HS-5 (cell line): ENCODE measurements at regions not wholly inside any gene's neighbourhood (a gene's known extent, or its start where the extent isn't known, plus 50 kb on each side); places are given as distances from the start of the nearest gene placed in this dataset.
A peak's percentile ranks its signal among the peaks of the same experiment; 100 is the strongest.
"Not testable (repeated sequence)": the region's sequence is repeated elsewhere in the genome, so short reads cannot be mapped to it uniquely, and the experiment has no call there.

Experiments used
- DNase-seq: peaks from one replicate; pipeline ENCODE4 v3.0.0-alpha.2; 2012; ENCODE audit warnings: low read depth

DNA sequence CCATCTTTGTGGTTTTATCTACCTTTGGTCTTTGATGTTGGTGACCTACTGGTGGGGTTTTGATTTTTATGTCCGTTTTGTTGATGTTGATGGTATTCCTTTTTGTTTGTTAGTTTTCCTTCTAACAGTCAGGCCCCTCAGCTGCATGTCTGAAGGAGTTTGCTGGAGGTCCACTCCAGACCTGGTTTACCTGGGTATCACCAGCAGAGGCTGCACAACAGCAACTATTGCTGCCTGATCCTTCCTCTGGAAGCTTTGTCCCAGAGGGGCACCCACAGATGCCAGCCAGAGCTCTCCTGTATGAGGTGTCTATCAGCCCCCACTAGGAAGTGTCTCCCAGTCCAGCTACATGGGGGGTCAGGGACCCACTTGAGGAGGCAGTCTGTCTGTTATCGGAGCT is 199.3 kb upstream of the WDFY3 start:
- no peak for DNase-seq

DNA sequence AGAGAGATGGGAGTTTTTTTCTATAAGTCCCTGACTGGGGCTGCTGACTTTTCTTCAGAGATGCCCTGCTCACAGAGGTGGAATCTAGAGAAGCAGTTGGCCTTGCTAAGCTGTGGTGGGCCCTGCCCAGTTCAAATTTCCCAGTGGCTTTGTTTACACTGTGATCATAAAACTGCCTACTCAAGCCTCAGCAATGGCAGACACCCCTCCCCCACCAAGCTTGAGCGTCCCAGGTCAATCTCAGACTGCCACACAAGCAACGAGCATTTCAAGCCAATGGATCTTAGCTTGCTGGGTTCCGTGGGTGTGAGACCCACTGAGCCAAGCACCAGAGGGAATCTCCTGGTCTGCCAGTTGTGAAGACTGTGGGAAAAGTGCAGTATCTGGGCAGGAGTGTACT is 199.8 kb upstream of the WDFY3 start:
- no peak for DNase-seq

DNA sequence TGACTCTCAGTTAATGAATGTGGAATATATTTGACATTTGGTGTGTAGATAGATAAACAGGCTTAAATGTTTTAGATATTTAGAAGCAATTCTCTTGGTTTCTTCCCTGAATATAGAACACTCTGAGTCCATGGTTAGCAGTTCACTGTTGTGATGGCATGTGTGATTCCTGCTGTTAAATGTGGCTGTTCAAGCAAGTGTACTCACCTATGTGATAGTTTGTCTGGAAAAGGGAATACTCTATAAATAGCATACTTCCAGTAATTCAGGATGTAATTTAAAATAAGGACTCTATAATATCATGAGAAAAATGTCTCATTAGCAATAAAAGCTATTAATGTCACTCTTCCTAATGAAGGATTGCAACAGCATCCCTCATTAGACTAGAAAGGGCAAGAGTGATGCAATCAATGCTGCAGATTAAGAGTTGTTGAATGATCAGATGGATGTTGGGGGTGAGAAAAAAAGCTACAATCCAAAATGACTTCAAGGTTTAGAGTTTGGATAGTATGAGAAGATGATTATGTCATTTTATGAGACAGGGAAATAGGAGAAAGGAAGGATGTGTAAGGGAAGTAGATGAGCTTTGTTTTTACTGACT is 201.8 kb upstream of the WDFY3 start:
- no peak for DNase-seq

DNA sequence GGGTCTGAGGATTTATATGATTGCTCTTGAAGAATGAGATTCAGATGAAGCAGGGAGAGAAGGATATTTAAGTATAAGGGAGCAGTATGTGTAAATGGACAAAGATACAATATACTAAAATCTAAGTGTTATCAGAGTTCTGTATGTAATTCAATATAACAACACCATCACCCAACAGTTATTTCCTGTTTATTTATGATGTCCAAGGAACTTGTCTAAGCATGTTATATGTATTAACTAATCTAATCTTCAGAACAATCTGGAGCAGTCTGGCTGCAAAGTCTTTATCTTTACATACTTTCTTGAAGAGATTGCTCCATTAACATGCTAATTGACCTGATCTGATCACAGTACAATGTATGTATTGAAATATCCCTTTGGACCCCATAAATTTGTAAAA is 203.8 kb upstream of the WDFY3 start:
- DNase-seq, result no peak

DNA sequence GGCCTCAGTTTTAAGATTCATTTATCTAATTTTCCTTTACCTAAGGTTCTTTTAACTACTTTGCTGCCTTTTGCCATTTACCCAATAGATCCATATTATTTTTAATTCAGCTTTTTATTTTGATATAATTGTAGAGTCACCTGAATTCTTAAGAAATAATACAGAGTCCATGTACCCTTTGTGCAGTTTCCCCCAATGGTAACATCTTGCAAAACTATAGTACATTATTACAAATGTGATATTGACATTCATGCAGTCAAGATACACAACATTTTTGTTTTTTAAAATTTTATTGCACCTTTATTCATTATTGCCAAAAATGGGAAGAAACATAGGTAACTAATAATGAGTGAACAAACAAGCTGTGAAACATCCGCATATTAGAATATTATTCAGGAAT is 208.7 kb upstream of the WDFY3 start:
- DNase-seq, result no peak

DNA sequence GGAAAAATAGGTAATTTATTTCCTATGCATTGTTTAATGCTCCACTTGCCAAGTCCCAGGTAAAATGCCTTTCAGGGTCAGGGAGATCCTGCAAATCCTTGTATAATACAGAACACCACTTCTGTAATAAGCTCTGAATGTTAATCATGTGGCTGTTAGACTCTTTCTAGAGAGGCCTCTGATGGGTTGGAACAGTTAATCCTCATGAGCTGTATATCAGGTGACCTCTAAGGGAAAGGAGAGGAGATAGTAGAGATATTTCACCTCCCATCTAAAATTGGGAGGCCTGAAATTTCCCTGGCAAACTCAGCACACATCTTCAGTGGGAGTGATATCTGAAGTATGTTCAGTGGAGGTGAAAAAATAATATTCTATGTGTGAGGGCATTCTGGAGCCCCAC is 210.6 kb upstream of the WDFY3 start:
- no peak for DNase-seq

DNA sequence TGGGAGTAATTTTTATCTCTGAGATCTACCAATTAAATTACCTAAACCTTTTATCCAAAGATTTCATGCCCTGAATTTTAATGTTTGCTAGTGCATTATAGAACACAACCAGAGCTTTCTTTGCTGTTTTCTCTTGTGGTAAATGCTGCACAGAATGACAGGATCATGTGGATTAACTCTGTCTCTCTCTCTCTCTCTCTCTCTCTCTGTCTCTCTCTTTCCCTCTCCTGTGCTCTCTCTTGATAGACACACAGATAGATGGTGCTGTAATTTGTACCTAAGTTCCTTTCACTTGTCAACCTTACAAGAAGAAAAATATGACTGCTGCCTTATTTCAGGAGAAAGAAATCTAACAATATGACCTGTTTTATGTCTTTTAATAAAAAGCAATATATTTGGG is 211.2 kb upstream of the WDFY3 start:
- DNase-seq, result no peak

DNA sequence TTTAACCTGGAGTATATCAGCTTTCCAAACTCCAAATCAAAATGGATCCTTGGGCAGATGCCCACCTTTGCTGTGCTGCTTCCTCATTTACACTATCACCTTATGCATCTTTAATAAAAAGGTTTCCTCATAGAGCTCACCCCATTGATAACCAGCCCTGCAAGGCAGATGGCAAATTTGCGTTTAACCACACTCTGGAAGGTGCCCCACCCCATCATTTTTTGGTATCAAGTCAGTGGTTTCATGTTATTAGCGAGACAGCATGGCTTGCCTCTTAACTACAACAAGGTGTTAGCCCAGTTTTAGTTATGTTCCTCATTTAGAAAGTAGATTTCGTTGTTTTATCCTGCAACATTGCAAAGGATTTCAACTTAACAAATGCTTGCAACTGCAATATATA is 214.0 kb upstream of the WDFY3 start:
- DNase-seq, result no peak

DNA sequence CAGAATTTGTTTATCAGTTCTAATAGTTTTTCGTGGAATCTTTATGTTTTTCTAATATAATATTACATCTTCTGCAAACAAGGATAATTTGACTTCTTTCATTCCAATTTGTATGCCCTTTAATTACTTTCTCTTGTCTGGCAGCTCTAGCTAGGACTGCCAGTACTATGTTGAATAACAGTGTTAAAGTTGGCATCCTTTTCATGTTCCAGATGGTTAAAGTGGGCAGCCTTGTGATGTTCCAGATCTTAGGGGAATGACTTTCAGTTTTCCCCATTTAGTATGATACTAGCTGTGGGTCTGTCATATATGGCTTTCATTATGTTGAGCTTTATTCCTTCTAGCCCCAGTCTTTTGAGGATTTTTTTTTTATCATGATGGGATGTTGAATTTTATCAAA is 220.6 kb upstream of the WDFY3 start:
- DNase-seq, result no peak

DNA sequence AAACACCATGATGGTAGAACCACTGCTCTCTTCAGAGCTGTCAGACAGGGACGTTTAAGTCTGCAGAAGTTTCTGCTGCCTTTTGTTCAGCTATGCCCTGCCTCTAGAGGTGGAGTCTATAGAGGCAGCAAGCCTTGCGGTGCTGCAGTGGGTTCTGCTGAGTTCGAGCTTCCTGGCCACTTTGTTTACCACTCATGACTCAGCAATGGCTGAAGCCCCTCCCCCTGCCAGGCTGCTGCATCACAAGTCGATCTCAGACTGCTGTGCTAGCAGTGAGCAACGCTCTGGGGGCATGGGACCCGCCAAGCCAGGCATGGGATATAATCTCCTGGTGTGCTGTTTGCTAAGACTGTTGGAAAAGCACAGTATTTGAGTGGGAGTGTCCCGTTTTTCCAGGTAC is 229.5 kb upstream of the WDFY3 start:
- not testable (repeated sequence) for DNase-seq

DNA sequence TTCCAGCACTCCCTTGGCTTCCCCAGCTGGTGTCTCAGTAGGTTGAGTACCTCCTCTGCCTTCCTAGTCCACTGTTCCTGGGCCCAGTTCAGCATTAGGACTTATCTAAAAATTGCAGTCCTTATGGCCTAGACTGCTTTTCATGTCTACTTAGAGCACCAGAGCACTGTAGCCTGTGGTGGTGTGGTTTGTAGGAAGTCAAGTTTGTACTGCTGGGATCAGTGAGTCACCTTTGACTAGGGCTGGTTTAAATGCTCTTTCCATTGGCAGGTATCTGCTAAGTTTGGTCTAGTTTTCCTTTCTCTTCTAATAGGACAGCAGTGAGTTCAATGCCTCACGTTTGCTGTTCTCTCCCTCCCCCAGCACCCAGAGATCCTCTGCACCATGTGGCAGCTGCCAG is 233.6 kb upstream of the WDFY3 start:
- no peak for DNase-seq

DNA sequence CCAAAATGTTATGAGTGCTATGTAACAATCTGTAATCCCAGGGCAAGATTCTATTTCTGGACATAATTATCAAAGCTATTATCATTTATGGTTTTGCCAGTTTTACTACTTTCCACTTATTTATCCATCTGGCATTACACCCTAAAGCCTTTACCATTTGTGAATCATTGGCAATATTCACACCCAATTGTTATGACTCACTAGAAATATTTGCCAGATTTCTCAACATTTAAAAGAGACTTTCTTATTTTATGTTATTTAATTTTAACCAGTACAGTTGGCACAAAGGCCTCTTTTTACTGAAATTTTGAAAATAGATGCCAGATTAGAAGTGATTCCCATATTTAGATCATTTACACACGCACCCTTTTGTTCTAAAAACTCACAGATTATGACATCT is 242.7 kb upstream of the WDFY3 start:
- peak; percentile 31 for DNase-seq

DNA sequence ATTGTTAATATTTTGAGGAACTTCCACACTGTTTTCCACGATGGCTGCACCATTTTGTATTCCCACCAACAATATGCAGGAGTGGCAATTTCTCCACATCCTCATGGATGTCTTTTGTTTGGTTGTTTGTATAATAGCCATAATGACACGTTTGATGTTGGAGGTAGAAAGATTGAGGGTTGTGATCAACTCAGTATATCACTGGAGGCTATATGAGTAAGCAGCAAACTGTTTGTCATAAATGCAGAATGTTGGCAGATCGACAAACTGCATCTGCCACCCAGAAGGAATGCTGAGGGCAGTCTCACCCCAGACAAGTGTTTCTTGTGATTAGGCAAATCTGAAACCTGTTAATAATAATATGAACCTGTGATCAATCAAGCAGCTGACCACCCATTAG is 243.9 kb upstream of the WDFY3 start:
- DNase-seq, result peak; percentile 44

DNA sequence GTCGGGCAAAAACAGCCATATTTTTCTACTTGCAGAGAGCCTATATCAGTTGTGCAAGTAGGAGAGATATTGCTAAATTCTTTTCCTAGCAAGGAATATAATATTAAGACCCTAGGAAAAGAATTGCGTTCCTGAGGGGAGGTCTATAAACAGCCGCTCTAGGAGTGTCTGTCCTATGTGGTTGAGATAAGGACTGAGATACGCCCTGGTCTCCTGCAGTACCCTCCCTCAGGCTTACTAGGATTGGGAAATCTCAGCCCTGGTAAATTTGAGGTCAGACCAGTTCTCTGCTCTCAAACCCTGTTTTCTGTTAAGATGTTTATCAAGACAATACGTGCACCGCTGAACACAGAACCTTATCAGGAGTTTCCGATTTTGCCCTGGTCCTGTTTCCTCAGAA is 250.1 kb upstream of the WDFY3 start:
- DNase-seq, result not testable (repeated sequence)

DNA sequence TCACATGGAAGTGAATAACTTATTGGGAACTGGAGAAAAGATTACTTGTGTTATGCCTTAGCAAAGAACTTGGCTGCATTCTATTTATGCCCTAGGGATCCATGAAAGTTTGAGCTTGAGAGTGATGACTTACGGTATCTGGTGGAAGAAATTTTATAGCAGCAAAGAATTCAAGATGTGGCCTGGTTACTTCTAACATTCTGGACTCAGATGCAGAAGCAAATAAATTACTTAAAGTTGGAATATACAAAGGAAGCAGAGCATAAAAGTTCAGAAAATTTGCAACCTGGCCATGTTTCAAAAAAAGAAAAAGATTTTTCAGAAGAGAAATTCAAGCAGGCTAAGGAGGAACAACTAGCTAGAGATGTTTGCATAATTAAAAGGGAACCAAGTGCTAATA is 252.3 kb upstream of the WDFY3 start:
- DNase-seq, result no peak

DNA sequence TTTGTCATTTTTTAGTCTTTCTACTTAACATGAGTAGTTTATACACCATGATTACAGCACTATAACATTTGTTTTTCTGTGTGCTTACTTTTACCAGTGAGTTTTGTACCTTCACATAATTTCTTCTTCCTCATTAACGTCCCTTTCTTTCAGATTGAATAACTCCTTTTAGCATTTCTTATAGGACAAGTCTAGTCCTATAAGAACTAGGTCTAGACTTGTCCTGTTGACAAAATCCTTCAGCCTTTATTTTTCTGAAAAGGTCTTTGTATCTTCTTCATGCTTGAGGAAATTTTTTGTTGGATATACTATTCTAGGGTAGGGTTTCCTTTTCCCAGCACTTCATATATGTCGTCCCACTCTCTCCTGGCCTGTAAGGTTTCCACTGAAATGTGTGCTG is 253.3 kb upstream of the ARHGAP24 start:
- no peak for DNase-seq

DNA sequence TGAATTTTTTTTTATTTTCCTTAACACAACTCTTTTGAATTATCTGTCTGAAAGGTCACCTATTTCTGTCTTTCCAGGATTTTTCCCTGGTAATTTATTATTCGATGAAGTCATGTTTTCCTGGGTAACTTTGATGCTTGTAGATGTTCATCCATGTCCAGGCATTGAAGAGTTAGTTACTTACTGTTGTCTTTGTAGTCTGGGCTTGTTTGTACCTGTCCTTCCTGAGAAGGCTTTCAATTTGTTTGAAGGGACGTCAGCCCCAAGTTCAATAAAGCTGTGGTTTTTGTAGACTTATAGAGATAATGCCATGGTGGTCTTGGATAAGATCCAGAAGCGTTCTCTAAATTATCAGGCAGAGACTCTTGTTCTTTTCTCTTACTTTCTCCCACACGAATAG is 252.4 kb upstream of the ARHGAP24 start:
- no peak for DNase-seq

DNA sequence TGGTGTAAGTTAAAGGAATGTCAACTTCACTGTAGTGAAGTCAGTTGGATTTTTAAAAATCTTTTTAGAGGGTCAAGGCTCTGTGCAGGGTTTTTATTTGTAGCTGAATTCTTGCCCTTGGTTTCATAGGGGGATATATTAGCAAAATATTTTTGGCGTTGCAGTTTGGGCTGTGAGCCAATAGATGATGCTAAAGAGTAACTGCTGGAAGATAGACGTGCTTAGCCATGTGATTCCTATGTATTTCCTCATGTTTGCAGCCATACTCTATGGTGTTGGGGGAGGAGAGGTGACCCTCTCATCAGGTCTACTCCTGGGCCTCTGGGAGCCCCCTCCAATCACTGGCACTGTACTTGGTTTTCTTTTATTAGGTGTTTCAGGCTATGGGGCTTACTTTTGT is 246.7 kb upstream of the ARHGAP24 start:
- no peak for DNase-seq

DNA sequence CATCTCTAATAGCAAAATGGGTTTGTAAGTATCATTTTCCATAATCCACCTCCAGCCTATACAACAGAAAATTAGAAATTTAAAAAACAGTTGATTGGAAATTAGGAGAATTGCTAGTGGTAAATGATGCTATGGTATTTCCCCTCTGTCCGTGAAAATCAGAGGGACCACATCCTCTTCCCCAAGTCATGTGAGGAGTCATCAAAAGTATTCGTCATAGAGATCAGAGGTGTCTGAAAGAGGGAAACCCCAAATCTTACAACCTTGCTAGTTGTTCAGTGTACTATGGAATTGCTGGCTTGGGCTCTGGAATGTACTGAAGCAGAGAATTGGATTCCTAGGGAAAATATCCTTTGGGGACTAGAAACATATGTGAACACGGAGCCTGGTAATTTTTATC is 241.4 kb upstream of the ARHGAP24 start:
- no peak for DNase-seq

DNA sequence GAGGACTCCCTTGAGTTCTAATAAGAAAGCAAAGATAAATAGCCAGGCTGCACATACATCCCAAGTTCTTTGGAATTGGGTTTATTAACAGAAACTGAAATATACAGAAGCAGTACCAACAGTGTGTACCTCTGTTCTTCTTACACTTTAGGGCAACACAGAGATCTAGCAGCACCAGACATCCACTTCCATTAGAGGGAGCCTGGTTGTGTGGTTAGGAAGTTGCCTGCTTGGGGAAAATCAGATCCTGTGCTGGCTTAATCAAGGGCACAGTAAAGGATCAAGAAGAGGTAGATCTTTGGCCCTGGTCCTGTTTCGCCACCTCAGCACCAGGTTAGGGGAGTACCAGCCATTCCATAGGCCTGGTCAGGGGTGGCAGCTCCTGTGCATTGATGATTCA is 231.1 kb upstream of the ARHGAP24 start:
- no peak for DNase-seq

DNA sequence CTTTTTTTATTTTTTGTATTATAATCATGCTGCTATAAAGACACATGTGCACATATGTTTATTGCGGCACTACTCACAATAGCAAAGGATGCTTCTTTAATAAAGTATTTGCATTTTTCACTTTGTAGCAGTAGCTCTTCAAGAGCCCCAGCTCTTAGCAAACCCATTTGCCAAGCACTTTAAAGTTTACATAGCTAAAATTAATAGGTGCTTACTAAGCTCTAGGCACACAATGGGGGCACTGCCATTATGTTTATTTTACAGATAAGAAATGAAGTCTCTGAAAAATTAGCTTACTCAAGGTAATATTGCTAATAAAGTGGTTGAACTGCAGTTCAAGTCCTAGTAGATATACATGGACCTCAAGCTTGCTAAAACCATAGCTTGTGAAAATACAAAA is 230.3 kb upstream of the ARHGAP24 start:
- DNase-seq, result no peak

DNA sequence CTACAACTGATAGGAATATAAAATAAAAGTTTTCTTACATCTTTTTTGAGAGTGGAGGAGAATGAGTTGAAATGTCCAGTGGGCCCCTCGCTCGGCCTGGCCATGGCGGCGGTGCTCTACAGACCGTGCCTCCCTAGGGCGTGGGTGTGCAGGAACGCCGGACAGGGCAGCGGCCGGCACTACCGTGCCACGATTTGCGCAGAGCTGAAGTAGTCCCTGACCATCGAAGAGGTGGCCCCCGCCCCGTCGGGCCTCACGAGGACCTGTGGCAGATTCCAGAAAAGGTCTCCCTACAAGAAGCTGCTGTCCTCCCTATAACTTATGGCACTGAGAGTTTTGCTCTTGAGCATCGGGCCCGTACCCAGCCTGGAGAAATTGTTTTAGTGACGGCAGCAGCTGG is 228.9 kb upstream of the ARHGAP24 start:
- DNase-seq, result no peak

DNA sequence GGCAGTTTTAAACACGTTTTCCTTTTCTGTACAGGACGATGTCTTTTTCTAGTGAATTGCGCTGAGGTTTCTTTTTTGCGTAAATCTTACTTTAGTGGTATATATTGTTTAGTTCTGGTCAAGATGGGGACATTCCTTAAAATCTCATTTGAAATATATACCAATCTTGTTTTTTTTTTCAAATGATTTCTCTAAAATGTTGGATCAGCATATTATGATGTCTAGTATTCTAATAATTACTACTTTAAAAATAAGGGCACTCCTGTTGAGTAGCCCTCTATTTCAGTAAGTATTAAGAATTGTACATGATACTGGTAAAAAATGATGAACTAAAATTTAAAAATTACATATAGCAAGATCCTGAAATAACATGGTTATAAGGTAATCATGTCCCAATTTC is 224.1 kb upstream of the ARHGAP24 start:
- no peak for DNase-seq

DNA sequence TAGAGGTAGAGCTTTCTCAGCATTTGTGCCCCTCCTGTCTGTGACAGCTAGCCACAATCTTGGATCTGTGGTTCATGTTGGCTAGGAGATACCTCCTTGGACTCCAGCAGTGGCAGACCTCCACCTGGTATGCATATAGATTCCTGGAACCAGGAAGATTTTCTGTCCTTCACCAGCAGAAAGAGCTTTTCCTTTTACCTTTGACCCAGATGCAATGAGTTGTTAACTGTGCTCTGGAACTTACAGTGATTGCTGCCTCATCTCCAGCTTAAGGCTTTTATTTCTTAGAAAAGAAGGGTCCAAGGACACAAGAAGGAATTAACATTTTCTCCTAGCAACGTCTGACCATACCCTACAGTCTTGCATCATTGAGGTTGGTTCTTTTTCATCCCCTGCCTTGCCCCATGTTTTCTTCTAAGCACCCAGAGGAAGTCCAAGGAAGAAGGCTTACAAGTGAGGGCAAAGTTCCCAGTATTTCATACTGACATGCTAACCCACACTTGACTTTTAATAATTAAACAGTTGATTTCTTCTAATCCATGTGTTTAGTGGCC is 217.1 kb upstream of the ARHGAP24 start:
- DNase-seq, result no peak

DNA sequence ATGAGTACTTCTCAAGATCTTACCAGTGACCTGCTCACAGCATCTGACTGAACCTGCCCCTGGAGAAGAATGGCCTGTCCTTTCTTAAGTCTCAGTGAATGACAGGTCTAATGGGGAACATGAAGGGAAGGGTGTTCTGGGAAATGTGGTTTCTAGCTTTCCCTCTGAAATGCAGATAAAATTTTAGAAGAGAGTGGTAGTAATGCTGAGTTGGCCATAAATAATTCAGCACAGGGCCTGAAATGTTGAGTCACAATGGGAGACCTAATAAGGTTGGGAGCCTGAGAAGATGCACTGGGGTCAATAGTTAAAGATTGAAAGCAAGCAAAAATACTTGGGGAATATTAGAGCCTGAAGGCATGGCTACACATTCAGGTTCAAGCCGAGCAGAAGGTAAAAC is 214.9 kb upstream of the ARHGAP24 start:
- no peak for DNase-seq
